Endodermal cell (in vitro differentiated cells): ENCODE measurements at regions not wholly inside any gene's neighbourhood (a gene's known extent, or its start where the extent isn't known, plus 50 kb on each side); places are given as distances from the start of the nearest gene placed in this dataset.

Experiments used
- DNase-seq: peaks from one replicate; pipeline ENCODE4 v3.0.0-alpha.2; 2017
- H3K27ac ChIP-seq: 2 replicates; pipeline ENCODE4 v1.5.1; 2013; ENCODE audit warnings: mild to moderate bottlenecking, low read depth, low read length, moderate library complexity
- H3K27me3 ChIP-seq: 2 replicates; pipeline ENCODE4 v1.6.1; 2013; ENCODE audit warnings: mild to moderate bottlenecking, low read length, moderate library complexity; ENCODE audit not compliant: insufficient read depth, control insufficient read depth, poor library complexity, severe bottlenecking
- H3K36me3 ChIP-seq: 2 replicates; pipeline ENCODE4 v1.7.0; 2013; ENCODE audit warnings: mild to moderate bottlenecking, low read length, moderate library complexity; ENCODE audit not compliant: control insufficient read depth, insufficient read depth
- H3K4me1 ChIP-seq: one replicate; pipeline ENCODE4 v1.7.0; 2013; ENCODE audit warnings: low read length; ENCODE audit not compliant: control insufficient read depth, insufficient read depth
- H3K4me3 ChIP-seq: 2 replicates; pipeline ENCODE4 v1.5.1; 2013; ENCODE audit warnings: mild to moderate bottlenecking, low read length, moderate library complexity
- H3K9ac ChIP-seq: 2 replicates; pipeline ENCODE4 v1.6.1; 2013; ENCODE audit warnings: mild to moderate bottlenecking, low read length, moderate library complexity; ENCODE audit not compliant: poor library complexity, severe bottlenecking; ENCODE audit errors: extremely low read depth
- H3K9me3 ChIP-seq: 2 replicates; pipeline ENCODE4 v1.6.1; 2013; ENCODE audit warnings: mild to moderate bottlenecking, low read length, moderate library complexity; ENCODE audit not compliant: control insufficient read depth
- H3K27ac Mint-ChIP-seq: 2 replicates; pipeline ENCODE4 v1.8.0; 2020; ENCODE audit warnings: mixed read lengths
- H3K27me3 Mint-ChIP-seq: 2 replicates; pipeline ENCODE4 v1.8.0; 2021; ENCODE audit warnings: mild to moderate bottlenecking, mixed read lengths; ENCODE audit not compliant: insufficient read depth
- H3K36me3 Mint-ChIP-seq: 2 replicates; pipeline ENCODE4 v1.8.0; 2020; ENCODE audit warnings: low read depth, mixed read lengths
- H3K4me1 Mint-ChIP-seq: 2 replicates; pipeline ENCODE4 v1.8.0; 2020; ENCODE audit warnings: mixed read lengths
- H3K4me3 Mint-ChIP-seq: 2 replicates; pipeline ENCODE4 v1.8.0; 2020; ENCODE audit warnings: mild to moderate bottlenecking, moderate library complexity, mixed read lengths
- H3K9me3 Mint-ChIP-seq: 2 replicates; pipeline ENCODE4 v1.8.0; 2020; ENCODE audit warnings: mild to moderate bottlenecking, mixed read lengths
- WGBS, 2 experiments: methylation state at CpG; one replicate each; pipeline versions ENCODE4 v1.1.5 to v1.1.7; 2013; ENCODE audit warnings: missing lambda C conversion rate in 2 of 2, mixed read lengths in 1 of 2; ENCODE audit not compliant: insufficient coverage in 1 of 2, insufficient read length in 1 of 2; 5-methylcytosine and 5-hydroxymethylcytosine counted together
- TF ChIP-seq, protein P1 (sequence below): fragments of 200-600 bp; sonication (generic); conservative IDR thresholded peaks from 2 replicates; pipeline ENCODE4 v1.5.0; 2021; ENCODE audit warnings: antibody characterized with exemption, mild to moderate bottlenecking

DNA sequence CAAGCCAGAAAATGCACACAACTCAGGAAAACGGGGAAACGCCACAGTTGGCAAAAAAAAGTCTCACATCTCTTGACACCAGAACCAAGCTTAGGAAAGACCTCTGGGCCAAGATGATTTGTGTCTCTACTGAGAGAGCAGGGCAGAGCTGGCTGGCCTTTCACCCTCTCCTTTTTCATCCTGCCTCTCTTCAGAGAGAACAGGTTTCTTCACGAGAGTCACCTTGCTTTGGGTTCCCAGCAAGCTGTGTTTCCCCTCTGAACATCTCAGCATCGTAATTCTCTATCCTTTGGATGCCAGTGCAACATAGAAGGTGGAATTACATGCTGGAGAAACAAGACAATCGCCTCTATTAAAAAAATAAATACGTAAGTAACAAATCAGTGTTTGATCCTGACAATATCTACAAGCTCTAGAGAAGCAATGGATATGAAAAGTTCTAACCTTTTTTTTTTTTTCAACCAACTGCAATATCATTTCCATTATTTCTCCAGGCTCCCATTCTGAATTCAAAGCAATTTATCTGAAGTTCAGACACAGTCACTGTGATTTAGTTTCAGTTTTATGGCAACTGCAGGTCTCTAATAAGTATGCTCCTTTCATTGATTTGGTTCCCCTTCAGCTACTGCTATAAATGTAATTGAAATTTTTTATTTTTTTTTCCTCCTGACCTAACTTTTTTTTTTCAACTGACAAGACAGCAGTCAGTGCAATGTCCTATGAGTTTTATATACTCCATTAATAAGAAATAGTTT, 708.6 kb downstream of the DTWD2 start:
- 84 to 96% methylated on average over 4 to 6 of the region's 6 CpGs for WGBS, 2 experiments
- no peak overlapping the region for H3K27ac ChIP-seq
- H3K36me3 ChIP-seq = no peaks in the 10 kb centered on the region
- no peak for DNase-seq
- no peak overlapping the region for H3K4me3 ChIP-seq
- no peaks in the 10 kb centered on the region for H3K9me3 ChIP-seq
- Mint-ChIP-seq H3K9me3 (peaks cover 10% of the 10 kb centered on the region), H3K27me3 (no peaks in the 10 kb centered on the region), H3K27ac (no peak overlapping the region), H3K4me1 (no peaks in the 10 kb centered on the region), H3K4me3 (no peak overlapping the region), H3K36me3 (no peaks in the 10 kb centered on the region)
- no peaks in the 10 kb centered on the region for H3K27me3 ChIP-seq
- no peak overlapping the region for H3K9ac ChIP-seq
- H3K4me1 ChIP-seq = no peaks in the 10 kb centered on the region
- TF ChIP-seq, protein P1, sequence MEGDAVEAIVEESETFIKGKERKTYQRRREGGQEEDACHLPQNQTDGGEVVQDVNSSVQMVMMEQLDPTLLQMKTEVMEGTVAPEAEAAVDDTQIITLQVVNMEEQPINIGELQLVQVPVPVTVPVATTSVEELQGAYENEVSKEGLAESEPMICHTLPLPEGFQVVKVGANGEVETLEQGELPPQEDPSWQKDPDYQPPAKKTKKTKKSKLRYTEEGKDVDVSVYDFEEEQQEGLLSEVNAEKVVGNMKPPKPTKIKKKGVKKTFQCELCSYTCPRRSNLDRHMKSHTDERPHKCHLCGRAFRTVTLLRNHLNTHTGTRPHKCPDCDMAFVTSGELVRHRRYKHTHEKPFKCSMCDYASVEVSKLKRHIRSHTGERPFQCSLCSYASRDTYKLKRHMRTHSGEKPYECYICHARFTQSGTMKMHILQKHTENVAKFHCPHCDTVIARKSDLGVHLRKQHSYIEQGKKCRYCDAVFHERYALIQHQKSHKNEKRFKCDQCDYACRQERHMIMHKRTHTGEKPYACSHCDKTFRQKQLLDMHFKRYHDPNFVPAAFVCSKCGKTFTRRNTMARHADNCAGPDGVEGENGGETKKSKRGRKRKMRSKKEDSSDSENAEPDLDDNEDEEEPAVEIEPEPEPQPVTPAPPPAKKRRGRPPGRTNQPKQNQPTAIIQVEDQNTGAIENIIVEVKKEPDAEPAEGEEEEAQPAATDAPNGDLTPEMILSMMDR = no peak

DNA sequence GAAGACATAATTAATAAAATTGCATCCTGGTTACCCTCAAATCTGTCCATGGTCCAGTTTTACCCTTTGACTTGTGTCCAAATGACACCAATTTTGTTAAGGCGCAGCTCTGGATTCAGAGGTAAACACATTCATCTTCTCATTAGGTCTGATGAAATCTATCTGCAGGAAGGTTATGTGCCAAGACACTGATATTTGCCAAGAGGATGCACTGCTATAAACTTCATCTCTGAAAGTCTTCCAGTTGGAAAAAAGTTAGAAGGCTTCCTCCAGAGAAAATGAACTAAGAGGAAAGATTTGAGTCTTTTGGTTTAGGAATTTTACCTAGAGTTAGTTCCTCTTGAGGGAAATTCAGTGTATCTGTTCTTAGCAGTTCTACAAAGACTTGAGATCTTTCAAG, 717.8 kb downstream of the DTWD2 start:
- no peaks in the 10 kb centered on the region for H3K27me3 ChIP-seq
- Mint-ChIP-seq H3K4me3 (no peak overlapping the region), H3K36me3 (no peaks in the 10 kb centered on the region), H3K4me1 (no peaks in the 10 kb centered on the region), H3K27me3 (no peaks in the 10 kb centered on the region), H3K27ac (no peak overlapping the region), H3K9me3 (peaks cover 6% of the 10 kb centered on the region)
- no peak overlapping the region for H3K27ac ChIP-seq
- TF ChIP-seq, protein P1 = no peak
- no peaks in the 10 kb centered on the region for H3K36me3 ChIP-seq
- WGBS, 2 experiments = 90 to 100% methylated on average over 1 of the region's 1 CpG
- no peak for DNase-seq
- no peak overlapping the region for H3K4me3 ChIP-seq
- H3K9ac ChIP-seq = no peak overlapping the region
- no peaks in the 10 kb centered on the region for H3K4me1 ChIP-seq
- H3K9me3 ChIP-seq = no peaks in the 10 kb centered on the region

DNA sequence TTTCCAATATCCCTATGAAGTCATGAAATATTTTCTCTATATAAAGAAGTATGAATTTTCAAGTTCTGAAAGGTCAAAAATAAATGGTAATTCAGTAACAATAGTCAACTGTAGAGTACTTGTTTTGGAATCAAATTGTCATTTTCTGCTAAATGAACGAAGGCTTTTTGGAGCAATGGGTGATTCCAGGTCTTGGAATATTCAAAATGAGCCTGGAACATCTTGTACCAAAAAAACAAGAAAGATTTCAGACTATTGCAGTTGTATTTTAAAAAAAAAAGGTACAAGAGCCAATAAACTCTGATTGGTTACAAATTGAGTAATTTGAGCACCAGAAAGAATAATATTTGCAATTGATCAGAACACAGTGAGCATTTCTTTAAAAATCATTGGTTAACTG, 730.1 kb downstream of the DTWD2 start:
- no peak overlapping the region for H3K4me3 ChIP-seq
- no peaks in the 10 kb centered on the region for H3K4me1 Mint-ChIP-seq
- no peaks in the 10 kb centered on the region for H3K27me3 Mint-ChIP-seq
- H3K27me3 ChIP-seq = no peaks in the 10 kb centered on the region
- 88 to 100% methylated on average over 1 of the region's 1 CpG for WGBS, 2 experiments
- H3K36me3 Mint-ChIP-seq = no peaks in the 10 kb centered on the region
- no peaks in the 10 kb centered on the region for H3K4me1 ChIP-seq
- H3K27ac ChIP-seq = no peak overlapping the region
- TF ChIP-seq, protein P1 = no peak
- DNase-seq = no peak
- H3K9me3 ChIP-seq = no peaks in the 10 kb centered on the region
- no peak overlapping the region for H3K9ac ChIP-seq
- no peak overlapping the region for H3K4me3 Mint-ChIP-seq
- H3K36me3 ChIP-seq = no peaks in the 10 kb centered on the region
- H3K27ac Mint-ChIP-seq = no peak overlapping the region
- no peaks in the 10 kb centered on the region for H3K9me3 Mint-ChIP-seq
